Erythroblast (primary cell): ENCODE measurements at regions not wholly inside any gene's neighbourhood (a gene's known extent, or its start where the extent isn't known, plus 50 kb on each side); places are given as distances from the start of the nearest gene placed in this dataset.

Source experiments
- GATA1 ChIP-seq: IDR thresholded peaks from 2 replicates; pipeline ENCODE4 v1.6.1; 2011; ENCODE audit warnings: low read depth, mild to moderate bottlenecking, control low read depth, low read length, moderate library complexity
- POLR2A ChIP-seq: IDR thresholded peaks from 2 replicates; pipeline ENCODE4 v1.6.1; 2011; ENCODE audit warnings: mild to moderate bottlenecking, low read length

DNA sequence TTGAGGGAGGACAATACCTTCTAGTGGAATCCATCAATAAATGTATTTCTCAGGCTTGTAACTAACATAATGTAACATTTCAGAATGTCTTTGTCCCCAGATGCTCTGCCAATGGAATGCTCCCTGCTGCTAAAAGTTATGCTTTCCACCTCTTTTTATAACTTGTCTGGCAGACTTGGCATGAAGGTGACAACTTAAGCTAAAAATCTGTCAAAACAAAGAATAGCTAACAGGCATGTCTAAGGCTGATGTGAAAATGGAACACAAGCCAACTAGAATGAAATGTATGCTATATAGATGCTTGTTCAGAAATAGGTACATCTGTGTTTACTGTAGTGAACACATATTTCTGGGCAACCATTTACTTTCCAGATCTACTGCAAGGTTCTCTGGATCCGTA is 467.9 kb downstream of the MRPL39 start:
- TF ChIP-seq POLR2A (no peak), GATA1 (no peak)
